HepG2 (cell line): ENCODE measurements at regions not wholly inside any gene's neighbourhood (a gene's known extent, or its start where the extent isn't known, plus 50 kb on each side); places are given as distances from the start of the nearest gene placed in this dataset.

Source experiments
- ATAC-seq: fragments of 200-7000 bp; cut with Tn5 transposase; 3 replicates; pipeline ENCODE4 v1.9.1; 2020; ENCODE audit warnings: mild to moderate bottlenecking, moderate library complexity
- BruUV-seq: library from RNA; stranded (reverse); fragments of 400-500 nt; replicated peaks from 2 replicates; lab custom pipeline; 2021; lab: Mats Ljungman, UMichigan
- CTCF ChIA-PET: fragments of 300-600 bp; formaldehyde crosslinking; extraction: SDS; loops from one replicate; lab custom pipeline; 2021; ENCODE audit warnings: low total read pairs, inconsistent platforms, low intra/inter-chr PET ratio; lab: Yijun Ruan, JAX
- POLR2A ChIA-PET: fragments of 350-600 bp; sonication (Branson Sonifier 250); formaldehyde crosslinking; loops from one replicate; lab custom pipeline; 2020; ENCODE audit warnings: antibody characterized with exemption, inconsistent platforms; lab: Yijun Ruan, JAX
- DNase-seq: peaks from one replicate; pipeline ENCODE4 v3.0.0-alpha.2; 2015; ENCODE audit warnings: low spot score
- FAIRE-seq: peaks from 3 replicates; lab custom pipeline; 2011; peaks lifted over from hg19 to GRCh38; lab: Jason Lieb, UNC
- H2AFZ ChIP-seq: one replicate; pipeline ENCODE4 v1.6.1; 2011; ENCODE audit warnings: low read length, inconsistent platforms
- H3K27ac ChIP-seq: fragments of 300-600 bp; 3 replicates; pipeline ENCODE4 v1.8.0; 2011; ENCODE audit warnings: mixed run types, mild to moderate bottlenecking, mixed read lengths, low read length, inconsistent platforms; ENCODE audit not compliant: insufficient read depth; ENCODE audit errors: extremely low read length
- H3K27me3 ChIP-seq, 2 experiments: fragments of 200-600 bp in 1 of 2; 2 replicates in 1 of 2; 3 replicates in 1 of 2; pipeline versions ENCODE4 v1.6.0 to v1.8.0; 2011; ENCODE audit warnings: low read length in 2 of 2, mild to moderate bottlenecking in 2 of 2, moderate library complexity in 2 of 2, inconsistent platforms in 1 of 2; ENCODE audit not compliant: insufficient read depth in 2 of 2, control insufficient read depth in 1 of 2
- H3K36me3 ChIP-seq, 2 experiments: fragments of 200-600 bp in 1 of 2; replicated peaks in 1 of 2; 2 replicates in 1 of 2; 3 replicates in 1 of 2; pipeline versions ENCODE4 v1.5.1 to v1.8.0; 2011; ENCODE audit warnings: low read length in 2 of 2, inconsistent platforms in 1 of 2; ENCODE audit not compliant: insufficient read depth in 2 of 2, control insufficient read depth in 1 of 2
- H3K4me1 ChIP-seq: 2 replicates; pipeline ENCODE4 v1.5.1; 2012; ENCODE audit warnings: low read length, inconsistent platforms; ENCODE audit not compliant: insufficient read depth
- H3K4me2 ChIP-seq: 2 replicates; pipeline ENCODE4 v1.6.0; 2011; ENCODE audit warnings: low read depth, low read length, inconsistent platforms
- H3K4me3 ChIP-seq, 3 experiments: fragments of 200-600 bp in 1 of 3; sonication (generic), shearing (Covaris generic) in 1 of 3; replicated peaks in 1 of 3; 2 replicates each; pipeline ENCODE4 v1.5.1; 2011 to 2016; ENCODE audit warnings: low read length in 3 of 3, inconsistent platforms in 2 of 3, low read depth in 2 of 3, mild to moderate bottlenecking in 2 of 3, control low read depth in 1 of 3, mixed read lengths in 1 of 3; ENCODE audit not compliant: insufficient read depth in 1 of 3
- H3K79me2 ChIP-seq: one replicate; pipeline ENCODE4 v1.6.1; 2011; ENCODE audit warnings: low read length, inconsistent platforms; ENCODE audit not compliant: insufficient read depth
- H3K9ac ChIP-seq: 2 replicates; pipeline ENCODE4 v1.6.0; 2011; ENCODE audit warnings: mild to moderate bottlenecking, low read depth, low read length, inconsistent platforms; ENCODE audit not compliant: insufficient read depth
- H3K9me3 ChIP-seq: 2 replicates; pipeline ENCODE4 v1.5.1; 2012; ENCODE audit warnings: mild to moderate bottlenecking, low read length
- H4K20me1 ChIP-seq: 2 replicates; pipeline ENCODE4 v1.6.0; 2011; ENCODE audit warnings: inconsistent platforms, mild to moderate bottlenecking, low read length, moderate library complexity; ENCODE audit not compliant: insufficient read depth
- ATRX ChIP-seq: sonication (generic); formaldehyde crosslinking; IDR thresholded peaks from 2 replicates; pipeline ENCODE4 v1.4.0; 2020; ENCODE audit warnings: missing genetic modification reagents, borderline replicate concordance
- BORCS8-MEF2B ChIP-seq: sonication (generic); formaldehyde crosslinking; IDR thresholded peaks from 2 replicates; pipeline ENCODE4 v1.8.0; 2022; ENCODE audit warnings: mild to moderate bottlenecking, missing genetic modification reagents
- KLF15 ChIP-seq: sonication (generic); formaldehyde crosslinking; IDR thresholded peaks from 2 replicates; pipeline ENCODE4 v1.8.1; 2023; ENCODE audit warnings: borderline replicate concordance, mild to moderate bottlenecking, inconsistent platforms, missing genetic modification reagents, mixed read lengths
- SMARCC2 ChIP-seq: fragments of 450-650 bp; IDR thresholded peaks from 2 replicates; pipeline ENCODE4 v1.6.1; 2017; ENCODE audit warnings: antibody characterized with exemption, mild to moderate bottlenecking
- XBP1 ChIP-seq: sonication (generic); formaldehyde crosslinking; IDR thresholded peaks from 2 replicates; pipeline ENCODE4 v1.5.0; 2020; ENCODE audit warnings: missing genetic modification reagents
- ZNF878 ChIP-seq: sonication (generic); formaldehyde crosslinking; IDR thresholded peaks from 2 replicates; pipeline ENCODE4 v1.8.1; 2023; ENCODE audit warnings: mild to moderate bottlenecking, missing genetic modification reagents, moderate library complexity
- WGBS: methylation state at CpG from one replicate; pipeline ENCODE4 v1.1.6; 2017; ENCODE audit warnings: low lambda C conversion rate; 5-methylcytosine and 5-hydroxymethylcytosine counted together
- in situ Hi-C: cut with HindIII; loops from 2 replicates; pipeline ENCODE4 v1.10.0; 2017; ENCODE audit warnings: low pct_unique_long_range_greater_than_20kb; ENCODE audit not compliant: extremely low pct_ligation_motif_present
- intact Hi-C: fragments of 100-400 bp; cut with micrococcal nuclease; formaldehyde crosslinking; loops from one replicate; pipeline ENCODE4 v1.10.0; 2022; ENCODE audit not compliant: unreplicated experiment
- TF ChIP-seq, protein P1 (sequence below): sonication (generic); formaldehyde crosslinking; IDR thresholded peaks from 2 replicates; pipeline ENCODE4 v1.8.0; 2022; ENCODE audit warnings: missing genetic modification reagents, mild to moderate bottlenecking, inconsistent platforms, borderline replicate concordance
- TF ChIP-seq, protein P2 (sequence below): sonication (generic); formaldehyde crosslinking; IDR thresholded peaks from 2 replicates; pipeline ENCODE4 v1.9.0; 2021; ENCODE audit warnings: missing genetic modification reagents, borderline replicate concordance
- TF ChIP-seq, protein P3 (sequence below): sonication (generic); formaldehyde crosslinking; IDR thresholded peaks from 2 replicates; pipeline ENCODE4 v1.4.0; 2020; ENCODE audit warnings: missing genetic modification reagents, low read depth, mild to moderate bottlenecking, borderline replicate concordance
- TF ChIP-seq, protein P4 (sequence below): sonication (generic); formaldehyde crosslinking; IDR thresholded peaks from 2 replicates; pipeline ENCODE4 v1.8.1; 2022; ENCODE audit warnings: mild to moderate bottlenecking, missing genetic modification reagents

DNA sequence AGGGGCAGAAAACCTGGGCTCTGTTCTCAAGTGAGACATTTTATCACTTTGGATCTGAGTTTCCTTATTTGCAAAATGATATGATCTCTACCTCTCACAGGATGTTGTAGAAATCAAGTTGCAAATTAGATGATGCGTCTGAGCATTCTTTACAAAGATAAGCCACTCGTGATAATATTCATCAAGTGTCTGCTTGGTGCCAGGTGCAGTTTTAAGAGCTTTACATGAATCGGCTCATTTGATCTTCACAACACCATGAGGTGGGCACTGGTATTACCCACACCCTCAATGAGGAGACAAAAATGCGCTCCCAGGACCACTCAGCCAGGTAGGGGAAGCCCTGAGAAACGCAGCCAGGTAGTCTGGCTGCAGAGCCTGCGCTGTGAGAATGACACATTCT lies 59.1 kb upstream of the CA12 start:
- WGBS = 43% methylated on average over 6 of the region's 6 CpGs
- Histone ChIP-seq H2AFZ (no peak overlapping the region), H3K79me2 (no peaks in the 10 kb centered on the region), H3K4me1 (peaks cover 16% of the 10 kb centered on the region), H3K36me3 (no peaks in the 10 kb centered on the region), H3K27ac (no peak overlapping the region), H3K9me3 (no peaks in the 10 kb centered on the region), H3K9ac (no peak overlapping the region), H4K20me1 (no peaks in the 10 kb centered on the region), H3K27me3 (peaks cover 1 to 19% of the 10 kb centered on the region in 2 experiments; a peak in 3 of 5 replicates), H3K4me3 (no peak overlapping the region), H3K4me2 (no peak overlapping the region)
- in situ Hi-C loops (no loop called here), intact Hi-C loops (no loop called here)
- ATAC-seq (no peak), DNase-seq (no peak), FAIRE-seq (no peak)
- POLR2A ChIA-PET = no interaction called here
- TF ChIP-seq, protein P1, sequence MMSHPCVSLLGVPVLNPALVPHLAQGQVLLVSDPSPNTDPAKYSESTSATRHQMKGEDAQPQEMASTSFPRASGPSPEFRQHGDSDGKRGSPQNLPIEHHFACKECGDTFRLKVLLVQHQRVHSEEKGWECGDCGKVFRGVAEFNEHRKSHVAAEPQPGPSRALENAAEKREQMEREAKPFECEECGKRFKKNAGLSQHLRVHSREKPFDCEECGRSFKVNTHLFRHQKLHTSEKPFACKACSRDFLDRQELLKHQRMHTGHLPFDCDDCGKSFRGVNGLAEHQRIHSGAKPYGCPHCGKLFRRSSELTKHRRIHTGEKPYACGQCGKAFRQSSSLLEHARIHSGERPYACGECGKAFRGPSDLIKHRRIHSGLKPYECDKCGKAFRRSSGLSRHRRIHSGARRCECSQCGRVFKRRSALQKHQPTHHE (CRISPR knock-in tag) = no peak
- TF ChIP-seq, protein P2, sequence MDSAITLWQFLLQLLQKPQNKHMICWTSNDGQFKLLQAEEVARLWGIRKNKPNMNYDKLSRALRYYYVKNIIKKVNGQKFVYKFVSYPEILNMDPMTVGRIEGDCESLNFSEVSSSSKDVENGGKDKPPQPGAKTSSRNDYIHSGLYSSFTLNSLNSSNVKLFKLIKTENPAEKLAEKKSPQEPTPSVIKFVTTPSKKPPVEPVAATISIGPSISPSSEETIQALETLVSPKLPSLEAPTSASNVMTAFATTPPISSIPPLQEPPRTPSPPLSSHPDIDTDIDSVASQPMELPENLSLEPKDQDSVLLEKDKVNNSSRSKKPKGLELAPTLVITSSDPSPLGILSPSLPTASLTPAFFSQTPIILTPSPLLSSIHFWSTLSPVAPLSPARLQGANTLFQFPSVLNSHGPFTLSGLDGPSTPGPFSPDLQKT = no peak
- CTCF ChIA-PET = no interaction called here
- no TSS peak for BruUV-seq

DNA sequence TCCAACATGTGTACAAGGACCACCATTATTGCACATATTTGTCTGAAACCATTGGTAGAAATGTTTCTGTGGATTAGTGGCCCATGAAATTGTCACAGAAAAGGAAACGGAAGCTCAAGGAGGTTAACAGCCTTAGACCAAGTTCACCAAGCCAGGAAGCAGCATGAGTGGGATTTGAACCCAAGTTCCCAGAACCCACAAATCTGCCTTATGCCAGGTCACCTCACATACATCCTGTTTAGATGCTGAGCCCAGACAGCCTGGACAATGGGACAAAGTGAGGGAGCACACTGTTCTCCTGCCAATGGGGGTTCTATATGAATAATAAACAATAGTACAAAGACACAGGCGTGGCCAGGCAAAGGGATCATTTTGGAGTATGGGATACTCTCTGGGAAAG lies 59.6 kb upstream of the CA12 start:
- Histone ChIP-seq H4K20me1 (no peaks in the 10 kb centered on the region), H3K27me3 (peaks cover 1 to 18% of the 10 kb centered on the region in 2 experiments; a peak in 3 of 5 replicates), H3K4me3 (no peak overlapping the region), H3K4me2 (no peak overlapping the region), H3K36me3 (no peaks in the 10 kb centered on the region), H2AFZ (no peak overlapping the region), H3K9me3 (no peaks in the 10 kb centered on the region), H3K27ac (no peak overlapping the region), H3K9ac (no peak overlapping the region), H3K79me2 (no peaks in the 10 kb centered on the region), H3K4me1 (peaks cover 15% of the 10 kb centered on the region)
- intact Hi-C loops (no loop called here), in situ Hi-C loops (no loop called here)
- FAIRE-seq (no peak), DNase-seq (no peak), ATAC-seq (no peak)
- 47% methylated on average over 2 of the region's 2 CpGs for whole genome bisulfite sequencing
- TF ChIP-seq XBP1 (CRISPR knock-in tag) (no peak), ZNF878 (CRISPR knock-in tag) (no peak), BORCS8-MEF2B (no peak), KLF15 (CRISPR knock-in tag) (no peak), ATRX (CRISPR knock-in tag) (no peak), SMARCC2 (no peak)
- TF ChIP-seq, protein P3, sequence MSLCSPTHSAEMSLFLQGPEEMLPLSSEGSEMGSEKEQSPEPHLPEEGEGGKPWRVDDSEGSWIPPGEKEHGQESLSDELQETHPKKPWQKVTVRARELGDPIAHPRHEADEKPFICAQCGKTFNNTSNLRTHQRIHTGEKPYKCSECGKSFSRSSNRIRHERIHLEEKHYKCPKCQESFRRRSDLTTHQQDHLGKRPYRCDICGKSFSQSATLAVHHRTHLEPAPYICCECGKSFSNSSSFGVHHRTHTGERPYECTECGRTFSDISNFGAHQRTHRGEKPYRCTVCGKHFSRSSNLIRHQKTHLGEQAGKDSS (CRISPR knock-in tag) = no peak
- TF ChIP-seq, protein P4, sequence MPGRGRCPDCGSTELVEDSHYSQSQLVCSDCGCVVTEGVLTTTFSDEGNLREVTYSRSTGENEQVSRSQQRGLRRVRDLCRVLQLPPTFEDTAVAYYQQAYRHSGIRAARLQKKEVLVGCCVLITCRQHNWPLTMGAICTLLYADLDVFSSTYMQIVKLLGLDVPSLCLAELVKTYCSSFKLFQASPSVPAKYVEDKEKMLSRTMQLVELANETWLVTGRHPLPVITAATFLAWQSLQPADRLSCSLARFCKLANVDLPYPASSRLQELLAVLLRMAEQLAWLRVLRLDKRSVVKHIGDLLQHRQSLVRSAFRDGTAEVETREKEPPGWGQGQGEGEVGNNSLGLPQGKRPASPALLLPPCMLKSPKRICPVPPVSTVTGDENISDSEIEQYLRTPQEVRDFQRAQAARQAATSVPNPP (CRISPR knock-in tag) = no peak
- no TSS peak for BruUV-seq
- ChIA-PET POLR2A (no interaction called here), CTCF (no interaction called here)
